ENCODE measurements at regions not wholly inside any gene's neighbourhood (a gene's known extent, or its start where the extent isn't known, plus 50 kb on each side); places are given as distances from the start of the nearest gene placed in this dataset.

DNA sequence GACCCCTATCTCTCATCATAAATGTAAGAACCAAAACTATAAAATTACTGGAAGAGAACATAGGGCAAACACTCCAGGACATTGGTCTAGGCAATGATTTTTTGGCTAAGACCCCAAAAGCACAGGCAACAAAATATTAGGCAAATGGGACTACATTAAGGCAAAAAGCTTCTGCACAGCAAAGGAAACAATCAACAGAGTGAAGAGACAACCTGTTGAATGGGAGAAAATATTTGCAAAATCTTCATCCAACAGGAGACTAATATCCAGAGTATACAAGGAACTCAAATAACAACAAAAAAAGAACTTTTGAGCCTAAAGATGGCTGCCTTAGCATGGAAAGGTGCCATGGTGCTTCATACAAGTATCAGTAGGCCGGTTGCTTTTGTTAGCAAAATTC, 111.1 kb upstream of the FMR1 start:
- TF ChIP-seq POLR2AphosphoS5 (IDR thresholded peaks at IDR 0.05; ENCODE audit: low read depth) = no peak
- TF ChIP-seq SPI1 (IDR thresholded peaks at IDR 0.05; ENCODE audit: borderline replicate concordance, low read depth) = no peak
- TF ChIP-seq, protein P1, sequence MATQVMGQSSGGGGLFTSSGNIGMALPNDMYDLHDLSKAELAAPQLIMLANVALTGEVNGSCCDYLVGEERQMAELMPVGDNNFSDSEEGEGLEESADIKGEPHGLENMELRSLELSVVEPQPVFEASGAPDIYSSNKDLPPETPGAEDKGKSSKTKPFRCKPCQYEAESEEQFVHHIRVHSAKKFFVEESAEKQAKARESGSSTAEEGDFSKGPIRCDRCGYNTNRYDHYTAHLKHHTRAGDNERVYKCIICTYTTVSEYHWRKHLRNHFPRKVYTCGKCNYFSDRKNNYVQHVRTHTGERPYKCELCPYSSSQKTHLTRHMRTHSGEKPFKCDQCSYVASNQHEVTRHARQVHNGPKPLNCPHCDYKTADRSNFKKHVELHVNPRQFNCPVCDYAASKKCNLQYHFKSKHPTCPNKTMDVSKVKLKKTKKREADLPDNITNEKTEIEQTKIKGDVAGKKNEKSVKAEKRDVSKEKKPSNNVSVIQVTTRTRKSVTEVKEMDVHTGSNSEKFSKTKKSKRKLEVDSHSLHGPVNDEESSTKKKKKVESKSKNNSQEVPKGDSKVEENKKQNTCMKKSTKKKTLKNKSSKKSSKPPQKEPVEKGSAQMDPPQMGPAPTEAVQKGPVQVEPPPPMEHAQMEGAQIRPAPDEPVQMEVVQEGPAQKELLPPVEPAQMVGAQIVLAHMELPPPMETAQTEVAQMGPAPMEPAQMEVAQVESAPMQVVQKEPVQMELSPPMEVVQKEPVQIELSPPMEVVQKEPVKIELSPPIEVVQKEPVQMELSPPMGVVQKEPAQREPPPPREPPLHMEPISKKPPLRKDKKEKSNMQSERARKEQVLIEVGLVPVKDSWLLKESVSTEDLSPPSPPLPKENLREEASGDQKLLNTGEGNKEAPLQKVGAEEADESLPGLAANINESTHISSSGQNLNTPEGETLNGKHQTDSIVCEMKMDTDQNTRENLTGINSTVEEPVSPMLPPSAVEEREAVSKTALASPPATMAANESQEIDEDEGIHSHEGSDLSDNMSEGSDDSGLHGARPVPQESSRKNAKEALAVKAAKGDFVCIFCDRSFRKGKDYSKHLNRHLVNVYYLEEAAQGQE (IDR thresholded peaks at IDR 0.05; ENCODE audit: insufficient replicate concordance, low read depth) = no peak
- TF ChIP-seq, protein P2, sequence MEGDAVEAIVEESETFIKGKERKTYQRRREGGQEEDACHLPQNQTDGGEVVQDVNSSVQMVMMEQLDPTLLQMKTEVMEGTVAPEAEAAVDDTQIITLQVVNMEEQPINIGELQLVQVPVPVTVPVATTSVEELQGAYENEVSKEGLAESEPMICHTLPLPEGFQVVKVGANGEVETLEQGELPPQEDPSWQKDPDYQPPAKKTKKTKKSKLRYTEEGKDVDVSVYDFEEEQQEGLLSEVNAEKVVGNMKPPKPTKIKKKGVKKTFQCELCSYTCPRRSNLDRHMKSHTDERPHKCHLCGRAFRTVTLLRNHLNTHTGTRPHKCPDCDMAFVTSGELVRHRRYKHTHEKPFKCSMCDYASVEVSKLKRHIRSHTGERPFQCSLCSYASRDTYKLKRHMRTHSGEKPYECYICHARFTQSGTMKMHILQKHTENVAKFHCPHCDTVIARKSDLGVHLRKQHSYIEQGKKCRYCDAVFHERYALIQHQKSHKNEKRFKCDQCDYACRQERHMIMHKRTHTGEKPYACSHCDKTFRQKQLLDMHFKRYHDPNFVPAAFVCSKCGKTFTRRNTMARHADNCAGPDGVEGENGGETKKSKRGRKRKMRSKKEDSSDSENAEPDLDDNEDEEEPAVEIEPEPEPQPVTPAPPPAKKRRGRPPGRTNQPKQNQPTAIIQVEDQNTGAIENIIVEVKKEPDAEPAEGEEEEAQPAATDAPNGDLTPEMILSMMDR (IDR thresholded peaks at IDR 0.05; ENCODE audit: insufficient read depth, low read length) = no peak
- TF ChIP-seq GABPA (IDR thresholded peaks at IDR 0.05; ENCODE audit: low read depth) = no peak
- no peak for DNase-seq (ENCODE audit: low read depth in 1 of 2, low spot score in 1 of 2)
- no peak overlapping the region for H3K4me3 ChIP-seq (replicated peaks; ENCODE audit: insufficient read depth, low read length)
- no peak overlapping the region for H3K27ac ChIP-seq (replicated peaks)
- no peaks in the 10 kb centered on the region for H3K27me3 ChIP-seq (ENCODE audit: insufficient read depth, poor library complexity, severe bottlenecking)

DNA sequence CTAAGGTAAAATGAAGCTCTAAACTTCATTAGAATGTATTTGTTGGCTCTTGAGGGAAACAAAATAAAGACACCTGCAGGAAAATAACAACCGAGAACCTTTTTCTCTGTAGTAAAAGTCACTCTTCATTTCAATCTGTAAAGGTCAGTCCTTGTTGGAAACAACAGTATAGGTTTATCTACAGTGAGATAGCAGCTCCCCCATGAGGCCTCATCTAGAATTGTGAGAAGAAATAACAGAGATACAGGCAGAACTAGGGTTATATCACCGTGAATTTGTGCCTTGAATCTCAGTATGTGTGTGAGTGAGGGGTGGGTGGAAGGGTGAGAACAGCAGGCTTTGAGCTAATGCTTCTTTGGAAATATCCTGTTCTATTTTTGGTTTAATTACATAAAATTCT, 107.8 kb upstream of the FMR1 start:
- Histone ChIP-seq H3K4me3 (replicated peaks; ENCODE audit: insufficient read depth, low read length) (no peak overlapping the region), H3K27ac (replicated peaks) (no peak overlapping the region), H3K27me3 (ENCODE audit: insufficient read depth, poor library complexity, severe bottlenecking) (no peaks in the 10 kb centered on the region)
- TF ChIP-seq GABPA (IDR thresholded peaks at IDR 0.05; ENCODE audit: low read depth) (no peak), POLR2AphosphoS5 (IDR thresholded peaks at IDR 0.05; ENCODE audit: low read depth) (no peak), SPI1 (IDR thresholded peaks at IDR 0.05; ENCODE audit: borderline replicate concordance, low read depth) (no peak)
- TF ChIP-seq, protein P2 (IDR thresholded peaks at IDR 0.05; ENCODE audit: insufficient read depth, low read length) = peak; percentile 4
- TF ChIP-seq, protein P1 (IDR thresholded peaks at IDR 0.05; ENCODE audit: insufficient replicate concordance, low read depth) = no peak
- peak in 1 of 2 experiments; percentile 34 for DNase-seq (ENCODE audit: low read depth in 1 of 2, low spot score in 1 of 2)

DNA sequence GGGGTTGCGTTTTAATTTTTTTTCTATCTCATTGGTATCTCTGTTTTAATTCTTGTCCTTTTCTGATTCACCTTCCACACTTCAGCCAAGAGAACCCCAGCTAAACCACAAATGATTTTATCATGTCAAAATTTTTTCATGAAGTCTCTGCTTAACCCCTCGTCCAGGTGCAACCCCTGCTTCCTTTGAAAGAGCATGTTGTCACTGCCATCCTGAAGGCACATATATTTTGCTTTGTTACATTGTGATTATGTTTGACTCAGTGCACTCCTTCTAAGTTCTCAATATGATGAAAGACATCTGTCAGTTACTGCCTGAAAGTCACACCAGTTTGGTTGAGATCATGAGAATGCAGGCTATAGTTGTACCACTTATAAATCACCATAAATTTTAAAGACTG, 99.9 kb upstream of the FMR1 start:
- TF ChIP-seq GABPA (IDR thresholded peaks at IDR 0.05; ENCODE audit: low read depth) (no peak), POLR2AphosphoS5 (IDR thresholded peaks at IDR 0.05; ENCODE audit: low read depth) (no peak), SPI1 (IDR thresholded peaks at IDR 0.05; ENCODE audit: borderline replicate concordance, low read depth) (no peak)
- TF ChIP-seq, protein P2 (IDR thresholded peaks at IDR 0.05; ENCODE audit: insufficient read depth, low read length) = no peak
- TF ChIP-seq, protein P1 (IDR thresholded peaks at IDR 0.05; ENCODE audit: insufficient replicate concordance, low read depth) = no peak
- Histone ChIP-seq H3K27ac (replicated peaks) (no peak overlapping the region), H3K4me3 (replicated peaks; ENCODE audit: insufficient read depth, low read length) (no peak overlapping the region), H3K27me3 (ENCODE audit: insufficient read depth, poor library complexity, severe bottlenecking) (no peaks in the 10 kb centered on the region)
- DNase-seq (ENCODE audit: low read depth in 1 of 2, low spot score in 1 of 2) = no peak
